ENCODE measurements at regions not wholly inside any gene's neighbourhood (a gene's known extent, or its start where the extent isn't known, plus 50 kb on each side); places are given as distances from the start of the nearest gene placed in this dataset.
"Not testable (repeated sequence)": the region's sequence is repeated elsewhere in the genome, so short reads cannot be mapped to it uniquely, and the experiment has no call there.

- TF ChIP-seq CTCF (IDR thresholded peaks at IDR 0.05; ENCODE audit: low read length): no peak
- no peak for TF ChIP-seq EZH2 (optimal IDR thresholded peaks at IDR 0.05; ENCODE audit: low read depth, low read length)
- TF ChIP-seq EZH2phosphoT487 (IDR thresholded peaks at IDR 0.05; ENCODE audit: low read length): no peak
- Histone ChIP-seq H3K27ac (ENCODE audit: low read length) (no peak overlapping the region), H4K20me1 (ENCODE audit: insufficient read depth, low read length) (no peaks in the 10 kb centered on the region), H3K79me2 (ENCODE audit: low read length) (no peaks in the 10 kb centered on the region), H3K4me1 (ENCODE audit: low read length) (no peaks in the 10 kb centered on the region), H3F3A (ENCODE audit: insufficient read depth, low read length) (no peaks in the 10 kb centered on the region), H3K4me2 (ENCODE audit: low read depth, low read length) (no peak overlapping the region), H3K4me3 (ENCODE audit: low read length) (no peak overlapping the region), H3K9me3 (replicated peaks; ENCODE audit: insufficient read depth, low read length) (no peaks in the 10 kb centered on the region), H2AFZ (ENCODE audit: low read length) (no peak overlapping the region), H3K9ac (ENCODE audit: low read length) (no peak overlapping the region), H3K36me3 (replicated peaks; ENCODE audit: insufficient read depth, low read length) (no peaks in the 10 kb centered on the region), H3K9me2 (replicated peaks; ENCODE audit: insufficient read depth, low read length) (no peaks in the 10 kb centered on the region), H3K27me3 (replicated peaks; ENCODE audit: insufficient read depth, low read length) (no peaks in the 10 kb centered on the region)
- no peak for DNase-seq
These were observed 81.3 kb upstream of the TMEM178A start for GRCh38 chr2:39584283-39584965.

GRCh38 chr2:39585531-39585930 is 80.2 kb upstream of the TMEM178A start:
- H3K27me3 ChIP-seq (replicated peaks; ENCODE audit: insufficient read depth, low read length); H4K20me1 ChIP-seq (ENCODE audit: insufficient read depth, low read length); H3K9me3 ChIP-seq (replicated peaks; ENCODE audit: insufficient read depth, low read length); H3F3A ChIP-seq (ENCODE audit: insufficient read depth, low read length); H3K4me3 ChIP-seq (ENCODE audit: low read length); DNase-seq; H3K27ac ChIP-seq (ENCODE audit: low read length); H3K79me2 ChIP-seq (ENCODE audit: low read length); H3K36me3 ChIP-seq (replicated peaks; ENCODE audit: insufficient read depth, low read length); H3K9me2 ChIP-seq (replicated peaks; ENCODE audit: insufficient read depth, low read length); H2AFZ ChIP-seq (ENCODE audit: low read length); H3K9ac ChIP-seq (ENCODE audit: low read length); H3K4me1 ChIP-seq (ENCODE audit: low read length); H3K4me2 ChIP-seq (ENCODE audit: low read depth, low read length): not testable (repeated sequence)

- Histone ChIP-seq H3K9ac (ENCODE audit: low read length) (no peak overlapping the region), H4K20me1 (ENCODE audit: insufficient read depth, low read length) (no peaks in the 10 kb centered on the region), H3K27ac (ENCODE audit: low read length) (no peak overlapping the region), H3K4me3 (ENCODE audit: low read length) (no peak overlapping the region), H3K9me3 (replicated peaks; ENCODE audit: insufficient read depth, low read length) (no peaks in the 10 kb centered on the region), H3K4me2 (ENCODE audit: low read depth, low read length) (no peak overlapping the region), H3K4me1 (ENCODE audit: low read length) (no peaks in the 10 kb centered on the region), H3K27me3 (replicated peaks; ENCODE audit: insufficient read depth, low read length) (no peaks in the 10 kb centered on the region), H3K36me3 (replicated peaks; ENCODE audit: insufficient read depth, low read length) (no peaks in the 10 kb centered on the region), H2AFZ (ENCODE audit: low read length) (no peak overlapping the region), H3K79me2 (ENCODE audit: low read length) (no peaks in the 10 kb centered on the region), H3F3A (ENCODE audit: insufficient read depth, low read length) (no peaks in the 10 kb centered on the region), H3K9me2 (replicated peaks; ENCODE audit: insufficient read depth, low read length) (no peaks in the 10 kb centered on the region)
- TF ChIP-seq EZH2 (optimal IDR thresholded peaks at IDR 0.05; ENCODE audit: low read depth, low read length) (no peak), EZH2phosphoT487 (IDR thresholded peaks at IDR 0.05; ENCODE audit: low read length) (no peak), CTCF (IDR thresholded peaks at IDR 0.05; ENCODE audit: low read length) (no peak)
- no peak for DNase-seq
These were observed 78.5 kb upstream of the TMEM178A start for GRCh38 chr2:39587168-39587567.

- H3K79me2 ChIP-seq (ENCODE audit: low read length): no peaks in the 10 kb centered on the region
- no peaks in the 10 kb centered on the region for H3K9me3 ChIP-seq (replicated peaks; ENCODE audit: insufficient read depth, low read length)
- no peaks in the 10 kb centered on the region for H4K20me1 ChIP-seq (ENCODE audit: insufficient read depth, low read length)
- H3K27ac ChIP-seq (ENCODE audit: low read length): no peak overlapping the region
- no peaks in the 10 kb centered on the region for H3K4me1 ChIP-seq (ENCODE audit: low read length)
- no peaks in the 10 kb centered on the region for H3K27me3 ChIP-seq (replicated peaks; ENCODE audit: insufficient read depth, low read length)
- H3K36me3 ChIP-seq (replicated peaks; ENCODE audit: insufficient read depth, low read length): no peaks in the 10 kb centered on the region
- H3K4me2 ChIP-seq (ENCODE audit: low read depth, low read length): no peak overlapping the region
- no peaks in the 10 kb centered on the region for H3F3A ChIP-seq (ENCODE audit: insufficient read depth, low read length)
- no peak overlapping the region for H2AFZ ChIP-seq (ENCODE audit: low read length)
- TF ChIP-seq EZH2phosphoT487 (IDR thresholded peaks at IDR 0.05; ENCODE audit: low read length) (no peak), EZH2 (optimal IDR thresholded peaks at IDR 0.05; ENCODE audit: low read depth, low read length) (no peak), CTCF (IDR thresholded peaks at IDR 0.05; ENCODE audit: low read length) (no peak)
- H3K9me2 ChIP-seq (replicated peaks; ENCODE audit: insufficient read depth, low read length): no peaks in the 10 kb centered on the region
- H3K4me3 ChIP-seq (ENCODE audit: low read length): no peak overlapping the region
- H3K9ac ChIP-seq (ENCODE audit: low read length): no peak overlapping the region
- no peak for DNase-seq
These were observed 78.1 kb upstream of the TMEM178A start for GRCh38 chr2:39587641-39588040.
